Right renal pelvis (tissue), 4 donors: ENCODE measurements at regions not wholly inside any gene's neighbourhood (a gene's known extent, or its start where the extent isn't known, plus 50 kb on each side); places are given as distances from the start of the nearest gene placed in this dataset.
A peak's percentile ranks its signal among the peaks of the same experiment; 100 is the strongest.

Experiments used
- DNase-seq, 4 donors: peaks; one replicate each; pipeline ENCODE4 v3.0.0-alpha.2; 2013; ENCODE audit warnings: low read depth in 4 of 4, low spot score in 3 of 4, missing footprints in 1 of 4

DNA sequence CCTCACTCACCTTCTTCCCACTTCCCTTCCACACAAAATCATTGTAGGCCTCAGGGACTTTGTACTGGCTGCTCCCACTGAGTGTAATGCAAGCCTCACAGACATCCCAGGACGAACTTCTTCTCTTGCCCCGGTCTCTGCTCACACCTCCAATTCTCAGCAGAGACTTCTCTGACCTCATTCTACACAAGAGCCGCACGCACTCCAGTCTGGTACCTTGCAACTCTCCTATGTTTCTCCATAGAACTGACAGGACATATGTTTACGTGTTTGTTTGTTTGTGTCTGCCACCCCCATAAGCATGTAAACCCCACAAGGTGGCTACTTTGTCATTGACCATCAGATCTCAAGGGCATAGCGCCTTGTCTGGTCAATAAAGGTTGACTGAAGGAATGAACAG lies 350.8 kb downstream of the AJAP1 start:
- DNase-seq: no peak

DNA sequence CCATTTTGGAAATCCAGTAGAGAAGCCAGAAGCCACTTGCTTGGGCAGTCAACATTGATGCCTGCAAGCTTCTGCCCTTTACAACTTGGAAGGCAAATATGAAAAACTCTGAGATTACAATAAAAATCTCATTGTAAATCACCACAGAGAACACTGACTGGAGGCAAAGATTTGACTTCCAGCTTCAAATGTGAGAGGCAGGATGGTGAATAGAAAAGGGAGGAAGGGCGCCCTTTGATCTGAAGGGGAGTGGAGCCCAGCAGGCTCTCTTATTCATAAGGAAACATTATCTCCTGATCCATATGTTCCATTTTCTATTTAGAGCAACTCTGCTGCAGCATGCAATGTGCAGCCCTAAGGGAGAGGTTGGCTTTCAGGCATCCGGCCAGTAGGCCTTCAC lies 348.3 kb downstream of the AJAP1 start:
- no peak for DNase-seq

GRCh38 chr1:5001466-5001865 lies 347.1 kb downstream of the AJAP1 start:
- peak in 1 of 4 donors; percentile 9 for DNase-seq

- no peak for DNase-seq
These were observed 331.9 kb downstream of the AJAP1 start for GRCh38 chr1:4986306-4986705.

GRCh38 chr1:4984841-4985240 lies 330.4 kb downstream of the AJAP1 start:
- DNase-seq: no peak

DNA sequence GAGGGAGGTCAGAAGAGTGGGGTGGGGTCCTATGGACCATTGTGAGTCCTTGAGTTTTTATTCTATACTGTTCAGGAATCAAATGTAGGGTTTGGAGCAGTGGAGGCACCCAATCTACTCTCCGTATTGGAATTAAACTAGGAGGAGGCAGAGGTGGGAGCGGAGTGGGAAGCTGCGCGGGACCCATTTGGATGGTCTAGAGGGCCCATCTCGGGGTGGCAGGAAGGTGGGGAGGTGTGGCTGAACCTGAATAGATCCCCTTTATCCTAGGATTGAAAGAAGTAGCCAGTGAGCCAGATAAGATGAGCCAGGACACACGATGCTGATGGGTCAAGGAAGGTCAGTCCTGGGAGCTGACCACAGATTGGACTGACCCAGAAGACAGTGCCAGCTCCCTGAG lies 325.8 kb downstream of the AJAP1 start:
- DNase-seq: no peak

DNA sequence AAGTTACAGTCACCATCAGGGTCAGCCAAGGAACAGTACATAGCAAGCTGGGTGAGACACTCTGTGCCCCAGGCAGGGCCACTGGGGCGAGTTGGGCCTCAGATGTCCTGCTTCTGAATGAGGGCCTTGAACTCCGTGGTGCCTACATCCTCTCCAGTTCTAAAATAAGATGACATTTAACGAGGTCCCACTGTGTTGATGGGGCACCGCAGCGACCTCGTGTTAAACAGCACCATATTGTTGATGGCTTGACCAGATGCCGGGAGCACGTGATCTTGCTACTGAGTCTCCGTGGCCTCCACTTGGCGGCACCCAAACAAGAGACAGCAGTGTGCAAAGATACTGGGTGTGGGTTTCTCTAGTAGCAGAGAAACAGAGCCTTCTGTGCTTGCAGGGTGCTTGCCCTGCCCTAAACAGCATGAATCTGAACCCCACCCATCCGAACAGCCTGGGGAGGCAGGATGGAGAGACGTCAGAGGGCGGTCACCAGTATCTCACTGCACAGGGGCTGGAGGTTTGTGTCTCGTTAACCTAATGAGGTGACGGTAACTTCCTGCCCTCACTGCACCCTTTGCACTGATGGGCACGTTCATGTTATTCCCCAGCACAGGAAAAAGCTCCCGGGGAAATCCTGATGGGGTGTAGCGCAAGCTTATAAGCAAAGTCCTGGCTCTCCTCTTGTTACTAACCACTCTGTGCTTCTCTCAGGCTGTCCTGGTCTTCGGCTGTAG lies 324.4 kb downstream of the AJAP1 start:
- no peak for DNase-seq

DNA sequence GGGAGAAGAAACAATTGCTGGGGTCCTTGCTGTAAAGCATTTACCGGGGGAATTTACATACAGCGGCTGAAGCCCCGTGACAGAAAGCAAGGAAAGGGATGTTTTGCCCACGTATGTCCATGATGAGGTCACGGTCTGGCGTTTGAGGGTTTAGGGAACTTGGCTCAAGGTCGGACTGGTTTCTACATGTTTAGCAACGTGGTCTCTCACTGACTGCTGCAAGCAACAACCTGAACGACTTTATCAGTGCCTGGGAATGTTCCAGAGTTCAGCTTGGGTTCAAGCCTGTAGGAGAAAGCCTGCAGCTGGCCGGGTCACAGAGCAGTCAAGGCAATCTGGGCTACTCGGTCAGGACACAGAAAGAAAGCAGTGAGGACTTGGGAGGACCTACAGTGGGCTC lies 323.3 kb downstream of the AJAP1 start:
- peak; percentile 2 to 9 (median 5) for DNase-seq

DNA sequence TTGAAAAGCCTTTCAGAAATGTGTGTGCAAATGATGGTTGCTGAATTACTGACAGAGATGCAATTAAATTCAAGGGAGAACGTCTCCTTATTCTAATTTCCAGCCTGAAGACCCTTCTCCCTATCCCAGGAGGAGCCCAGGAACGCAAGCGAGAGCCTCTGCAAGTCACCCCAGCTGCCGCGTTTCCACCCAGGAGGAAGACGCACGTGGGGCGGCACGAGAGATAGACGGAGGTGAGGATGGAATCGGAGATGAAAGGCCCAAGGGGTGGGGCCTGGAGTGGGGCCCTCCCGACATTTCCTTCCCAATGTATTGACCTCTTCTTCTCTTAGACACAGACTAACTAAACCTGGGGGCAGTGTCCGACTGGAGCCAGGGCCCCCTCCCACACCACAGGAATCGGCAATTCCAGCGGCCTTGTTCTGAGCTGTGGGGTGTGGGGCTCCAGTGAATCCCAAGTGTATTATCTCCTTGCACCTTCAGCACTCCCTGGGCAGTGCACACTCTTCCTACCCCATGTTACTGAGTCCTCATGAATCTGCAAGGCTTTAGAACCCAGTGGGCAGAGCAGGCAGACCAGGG lies 322.5 kb downstream of the AJAP1 start:
- DNase-seq: no peak

GRCh38 chr1:4975856-4976255 lies 321.4 kb downstream of the AJAP1 start:
- no peak for DNase-seq

- no peak for DNase-seq
These were observed 320.7 kb downstream of the AJAP1 start for GRCh38 chr1:4974981-4975685.

DNA sequence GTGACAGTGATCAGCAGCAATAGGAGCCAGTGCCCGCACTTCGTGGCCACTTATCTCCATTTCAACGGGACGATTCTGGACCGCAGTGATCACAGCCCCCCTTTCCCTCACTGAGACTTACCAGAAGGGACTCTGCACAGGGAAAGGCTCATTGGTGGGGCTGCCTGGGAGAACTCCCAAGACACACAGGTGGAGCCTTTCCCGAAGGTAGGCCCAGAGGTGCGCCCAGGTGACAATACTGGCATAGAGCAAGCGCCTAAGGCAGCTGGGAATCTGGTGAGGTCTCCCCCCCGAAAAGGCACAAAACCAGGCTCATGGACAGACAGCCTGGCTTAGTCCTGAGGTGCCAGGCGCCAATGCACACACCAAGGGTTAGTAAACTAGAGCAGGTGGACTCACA lies 318.9 kb downstream of the AJAP1 start:
- no peak for DNase-seq

GRCh38 chr1:4972761-4973320 lies 318.4 kb downstream of the AJAP1 start:
- DNase-seq: no peak

DNA sequence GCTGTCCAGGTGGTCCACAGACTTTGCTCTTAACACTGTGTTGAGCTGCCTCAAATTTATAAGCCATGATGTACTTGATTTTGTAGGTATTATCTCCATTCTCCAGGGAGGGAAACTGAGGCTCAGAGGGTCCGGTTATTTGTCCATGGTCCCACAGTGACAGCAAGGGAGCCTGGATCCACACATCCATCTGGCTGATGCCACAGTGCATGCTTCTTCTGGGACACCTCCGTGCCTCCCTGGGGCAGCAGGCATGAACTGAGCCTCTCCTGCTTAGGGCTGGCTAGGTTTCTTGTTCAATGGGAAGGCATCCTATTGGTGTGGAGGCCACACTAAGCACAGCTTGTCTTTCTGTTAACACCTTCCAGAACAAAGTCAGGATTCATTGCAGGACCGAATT lies 317.3 kb downstream of the AJAP1 start:
- no peak for DNase-seq

GRCh38 chr1:4970532-4970931 lies 316.1 kb downstream of the AJAP1 start:
- DNase-seq: no peak

DNA sequence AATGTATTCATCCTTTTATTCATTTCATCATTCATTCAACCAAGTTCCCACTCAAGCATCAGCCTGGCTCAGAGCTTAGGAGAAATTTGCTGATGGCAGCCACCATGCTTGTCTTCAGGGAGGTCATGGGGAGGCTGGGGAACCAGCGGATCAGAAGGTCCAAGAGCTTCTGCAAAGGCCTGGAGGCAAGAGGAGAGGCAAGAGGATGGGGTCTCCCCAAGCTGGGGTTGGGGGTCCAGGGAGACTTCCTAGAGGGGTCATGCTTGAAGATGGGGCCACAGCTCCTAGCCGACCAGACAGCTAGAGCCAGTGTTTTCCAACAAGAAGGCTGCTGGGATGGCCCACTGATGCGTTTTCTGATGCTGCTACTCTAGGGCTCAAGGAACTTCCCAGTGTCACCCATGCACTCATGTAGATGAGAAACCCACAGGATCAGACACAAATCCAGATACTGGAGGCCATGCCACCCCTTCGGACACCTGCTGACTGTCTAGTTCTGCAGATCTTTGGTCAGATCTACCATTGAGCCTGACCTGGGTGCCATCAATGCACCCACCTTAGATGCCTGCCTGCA lies 315.2 kb downstream of the AJAP1 start:
- no peak for DNase-seq

GRCh38 chr1:4965346-4966075 lies 311.1 kb downstream of the AJAP1 start:
- DNase-seq: no peak

- DNase-seq: no peak
These were observed 310.4 kb downstream of the AJAP1 start for GRCh38 chr1:4964634-4965345.

GRCh38 chr1:4963251-4963650 lies 308.8 kb downstream of the AJAP1 start:
- DNase-seq: no peak

GRCh38 chr1:4962836-4963235 lies 308.4 kb downstream of the AJAP1 start:
- no peak for DNase-seq
